SK-N-SH (cell line): ENCODE measurements at regions not wholly inside any gene's neighbourhood (a gene's known extent, or its start where the extent isn't known, plus 50 kb on each side); places are given as distances from the start of the nearest gene placed in this dataset.
"Not testable (repeated sequence)": the region's sequence is repeated elsewhere in the genome, so short reads cannot be mapped to it uniquely, and the experiment has no call there.

Experiments
- CTCF ChIA-PET: fragments of 300-600, 350-600 bp; formaldehyde crosslinking; extraction: SDS; loops from one replicate; lab custom pipeline; 2021; lab: Yijun Ruan, JAX
- POLR2A ChIA-PET: fragments of 350-600 bp; sonication (Branson Sonifier 250); formaldehyde crosslinking; extraction: SDS; loops from one replicate; lab custom pipeline; 2020; ENCODE audit warnings: antibody characterized with exemption, inconsistent platforms; lab: Yijun Ruan, JAX
- DNase-seq: peaks from one replicate; pipeline ENCODE4 v3.0.0; 2012
- H2AFZ ChIP-seq: fragments of 200-600 bp; sonication (generic); 2 replicates; pipeline ENCODE4 v1.8.1; 2016; ENCODE audit warnings: antibody characterized with exemption, mild to moderate bottlenecking, low read depth
- H3F3A ChIP-seq: fragments of 200-600 bp; sonication (generic); replicated peaks from 2 replicates; pipeline ENCODE3; 2016; ENCODE audit warnings: antibody characterized with exemption, mild to moderate bottlenecking; ENCODE audit not compliant: insufficient read depth
- H3K27ac ChIP-seq, 2 experiments: fragments of 200-500 bp in 1 of 2; fragments of 200-600 bp in 1 of 2; sonication (Bioruptor generic) in 1 of 2; sonication (generic), shearing (Covaris generic) in 1 of 2; 2 replicates each; pipeline versions ENCODE4 v1.5.1 to v1.6.1; 2014 to 2016; ENCODE audit warnings: low read depth in 2 of 2, inconsistent platforms in 1 of 2, low read length in 1 of 2, mild to moderate bottlenecking in 1 of 2, mixed read lengths in 1 of 2
- H3K27me3 ChIP-seq: fragments of 200-600 bp; sonication (generic), shearing (Covaris generic); 2 replicates; pipeline ENCODE4 v1.6.1; 2016; ENCODE audit warnings: mixed run types; ENCODE audit not compliant: insufficient read depth
- H3K36me3 ChIP-seq, 2 experiments: fragments of 200-500 bp in 1 of 2; fragments of 200-600 bp in 1 of 2; sonication (Bioruptor generic) in 1 of 2; sonication (generic) in 1 of 2; replicated peaks in 1 of 2; 2 replicates each; pipeline versions ENCODE3 to v1.5.1; 2014 to 2016; ENCODE audit warnings: low read length in 1 of 2, mild to moderate bottlenecking in 1 of 2; ENCODE audit not compliant: insufficient read depth in 2 of 2, control insufficient read depth in 1 of 2
- H3K4me1 ChIP-seq, 2 experiments: fragments of 200-500 bp in 1 of 2; fragments of 200-600 bp in 1 of 2; sonication (Bioruptor generic) in 1 of 2; sonication (generic), shearing (Covaris generic) in 1 of 2; 2 replicates each; pipeline versions ENCODE4 v1.5.1 to v1.6.1; 2014 to 2016; ENCODE audit warnings: low read depth in 1 of 2, low read length in 1 of 2, mixed run types in 1 of 2; ENCODE audit not compliant: insufficient read depth in 2 of 2, control insufficient read depth in 1 of 2
- H3K4me2 ChIP-seq: fragments of 200-600 bp; sonication (generic), shearing (Covaris generic); 2 replicates; pipeline ENCODE4 v1.6.1; 2017; ENCODE audit warnings: mixed run types
- H3K4me3 ChIP-seq, 2 experiments: fragments of 200-500 bp in 1 of 2; fragments of 200-600 bp in 1 of 2; sonication (Bioruptor generic) in 1 of 2; sonication (generic), shearing (Covaris generic) in 1 of 2; 2 replicates each; pipeline versions ENCODE4 v1.5.1 to v1.8.1; 2014 to 2016; ENCODE audit warnings: low read depth in 2 of 2, inconsistent platforms in 1 of 2, low read length in 1 of 2, mild to moderate bottlenecking in 1 of 2, mixed read lengths in 1 of 2, moderate library complexity in 1 of 2
- H3K79me2 ChIP-seq: fragments of 200-600 bp; sonication (generic); 2 replicates; pipeline ENCODE4 v1.8.1; 2017; ENCODE audit warnings: mild to moderate bottlenecking; ENCODE audit not compliant: insufficient read depth
- H3K9ac ChIP-seq: fragments of 200-600 bp; sonication (generic); 2 replicates; pipeline ENCODE4 v1.6.1; 2017; ENCODE audit warnings: mixed run types
- H3K9me2 ChIP-seq: fragments of 200-600 bp; sonication (generic); 2 replicates; pipeline ENCODE4 v1.6.1; 2017; ENCODE audit warnings: mixed run types
- H3K9me3 ChIP-seq: fragments of 200-600 bp; sonication (generic); 2 replicates; pipeline ENCODE4 v1.6.1; 2017; ENCODE audit warnings: mixed run types, mild to moderate bottlenecking, moderate library complexity
- H4K20me1 ChIP-seq: fragments of 200-600 bp; sonication (generic); 2 replicates; pipeline ENCODE4 v1.6.1; 2017; ENCODE audit warnings: mild to moderate bottlenecking, mixed run types; ENCODE audit not compliant: insufficient read depth
- ELF1 ChIP-seq: IDR thresholded peaks from 2 replicates; pipeline ENCODE4 v1.4.0; 2012
- EP300 ChIP-seq, 2 experiments: IDR thresholded peaks; 2 replicates each; pipeline versions ENCODE4 v1.4.0 to v1.6.1; 2012; ENCODE audit warnings: borderline replicate concordance in 1 of 2, low read depth in 1 of 2, low read length in 1 of 2
- FOXJ3 ChIP-seq: sonication (generic); formaldehyde crosslinking; IDR thresholded peaks from 2 replicates; pipeline ENCODE4 v1.5.1; 2020; ENCODE audit warnings: mild to moderate bottlenecking, missing genetic modification reagents
- GABPA ChIP-seq: IDR thresholded peaks from 2 replicates; pipeline ENCODE4 v1.4.0; 2012; ENCODE audit warnings: low read depth, mild to moderate bottlenecking
- JUND ChIP-seq: IDR thresholded peaks from 2 replicates; pipeline ENCODE4 v1.4.0; 2012
- MEF2A ChIP-seq: IDR thresholded peaks from 2 replicates; pipeline ENCODE4 v1.4.0; 2012; ENCODE audit warnings: low read depth, borderline replicate concordance
- MXI1 ChIP-seq: IDR thresholded peaks from 2 replicates; pipeline ENCODE4 v1.6.1; 2012; ENCODE audit warnings: mild to moderate bottlenecking, low read depth, low read length, improper control_type of control experiment
- NRF1 ChIP-seq: IDR thresholded peaks from 2 replicates; pipeline ENCODE4 v1.6.1; 2012; ENCODE audit warnings: low read depth, mild to moderate bottlenecking, low read length
- POLR2AphosphoS5 ChIP-seq: IDR thresholded peaks from 2 replicates; pipeline ENCODE4 v1.6.1; 2012; ENCODE audit warnings: low read depth, low read length
- RAD21 ChIP-seq: IDR thresholded peaks from 2 replicates; pipeline ENCODE4 v1.6.1; 2012; ENCODE audit warnings: mild to moderate bottlenecking, low read length
- RFX5 ChIP-seq: IDR thresholded peaks from 2 replicates; pipeline ENCODE4 v1.6.1; 2012; ENCODE audit warnings: mild to moderate bottlenecking, improper control_type of control experiment, low read length
- RXRA ChIP-seq: IDR thresholded peaks from 2 replicates; pipeline ENCODE4 v1.4.0; 2012; ENCODE audit warnings: low read depth, mild to moderate bottlenecking, borderline replicate concordance
- SMC3 ChIP-seq: IDR thresholded peaks from 2 replicates; pipeline ENCODE4 v1.6.1; 2012; ENCODE audit warnings: low read depth, low read length, improper control_type of control experiment
- YY1 ChIP-seq: IDR thresholded peaks from 2 replicates; pipeline ENCODE4 v1.4.0; 2012; ENCODE audit warnings: low read depth, mild to moderate bottlenecking
- WGBS: methylation state at CpG from one replicate; pipeline ENCODE4 v1.1.6; 2017; ENCODE audit warnings: low lambda C conversion rate; 5-methylcytosine and 5-hydroxymethylcytosine counted together
- TF ChIP-seq, protein P1 (sequence below): IDR thresholded peaks from 2 replicates; pipeline ENCODE4 v1.4.0; 2012; ENCODE audit warnings: low read depth
- TF ChIP-seq, protein P2 (sequence below): fragments of 200-600 bp; sonication (generic); IDR thresholded peaks from 2 replicates; pipeline ENCODE4 v1.6.1; 2017; ENCODE audit warnings: antibody characterized with exemption, mild to moderate bottlenecking, moderate library complexity
- TF ChIP-seq, protein P3 (sequence below): IDR thresholded peaks from 2 replicates; pipeline ENCODE4 v1.6.1; 2012; ENCODE audit warnings: mild to moderate bottlenecking, low read depth, low read length, moderate library complexity
- TF ChIP-seq, protein P4 (sequence below): fragments of 150-350 bp; IDR thresholded peaks from 2 replicates; pipeline ENCODE4 v1.6.1; 2017; ENCODE audit warnings: antibody characterized with exemption, low read length, low read depth, borderline replicate concordance
- TF ChIP-seq, protein P5 (sequence below): IDR thresholded peaks from 2 replicates; pipeline ENCODE4 v1.4.0; 2012; ENCODE audit warnings: low read depth, borderline replicate concordance
- TF ChIP-seq, protein P6 (sequence below): IDR thresholded peaks from 2 replicates; pipeline ENCODE4 v1.4.0; 2012; ENCODE audit warnings: low read depth, borderline replicate concordance

DNA sequence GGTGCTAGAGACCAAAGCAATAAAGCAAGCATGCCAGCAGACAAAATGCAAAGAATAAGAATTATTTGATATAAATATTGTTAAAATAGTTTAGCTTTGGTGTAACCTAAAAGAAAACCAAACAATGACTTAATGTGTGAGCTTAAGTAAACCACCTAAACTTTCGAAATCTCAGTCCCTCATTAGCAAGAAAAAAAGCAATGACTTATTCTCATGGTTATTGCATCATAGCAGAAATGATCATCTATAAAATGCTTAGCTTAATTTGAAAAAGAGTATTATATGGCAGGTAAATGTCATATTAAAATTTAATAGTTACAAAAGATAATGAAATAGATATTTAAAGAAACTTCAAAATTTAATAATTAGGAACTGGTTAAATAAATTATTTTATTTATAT lies 1395.7 kb upstream of the EYS start:
- H3K36me3 ChIP-seq, result no peaks in the 10 kb centered on the region
- H3K9me3 ChIP-seq, result no peaks in the 10 kb centered on the region
- no peak overlapping the region for H3K4me2 ChIP-seq
- WGBS, result 8% methylated on average over 1 of the region's 1 CpG
- no peaks in the 10 kb centered on the region for H3K4me1 ChIP-seq
- no peak overlapping the region for H3K27ac ChIP-seq
- ChIA-PET POLR2A (no interaction called here), CTCF (interaction anchor here (1.3 kb wide), 1 partner anchor 9 kb away, joined by 3 read pairs; no protein-coding TSS in a partner anchor)
- H2AFZ ChIP-seq, result no peak overlapping the region
- no peaks in the 10 kb centered on the region for H3K27me3 ChIP-seq
- H4K20me1 ChIP-seq, result no peaks in the 10 kb centered on the region
- no peak for DNase-seq
- no peaks in the 10 kb centered on the region for H3F3A ChIP-seq
- TF ChIP-seq SMC3 (no peak), RXRA (no peak), MEF2A (no peak), MXI1 (no peak), RFX5 (no peak), POLR2AphosphoS5 (no peak), YY1 (no peak), JUND (no peak), ELF1 (no peak), EP300 (IDR thresholded peaks at IDR 0.05; ENCODE audit: borderline replicate concordance in 1 of 2, low read depth in 1 of 2, low read length in 1 of 2) (no peak), RAD21 (no peak), NRF1 (no peak), GABPA (no peak), FOXJ3 (CRISPR knock-in tag) (no peak)
- TF ChIP-seq, protein P1, sequence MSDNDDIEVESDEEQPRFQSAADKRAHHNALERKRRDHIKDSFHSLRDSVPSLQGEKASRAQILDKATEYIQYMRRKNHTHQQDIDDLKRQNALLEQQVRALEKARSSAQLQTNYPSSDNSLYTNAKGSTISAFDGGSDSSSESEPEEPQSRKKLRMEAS, result no peak
- TF ChIP-seq, protein P2, sequence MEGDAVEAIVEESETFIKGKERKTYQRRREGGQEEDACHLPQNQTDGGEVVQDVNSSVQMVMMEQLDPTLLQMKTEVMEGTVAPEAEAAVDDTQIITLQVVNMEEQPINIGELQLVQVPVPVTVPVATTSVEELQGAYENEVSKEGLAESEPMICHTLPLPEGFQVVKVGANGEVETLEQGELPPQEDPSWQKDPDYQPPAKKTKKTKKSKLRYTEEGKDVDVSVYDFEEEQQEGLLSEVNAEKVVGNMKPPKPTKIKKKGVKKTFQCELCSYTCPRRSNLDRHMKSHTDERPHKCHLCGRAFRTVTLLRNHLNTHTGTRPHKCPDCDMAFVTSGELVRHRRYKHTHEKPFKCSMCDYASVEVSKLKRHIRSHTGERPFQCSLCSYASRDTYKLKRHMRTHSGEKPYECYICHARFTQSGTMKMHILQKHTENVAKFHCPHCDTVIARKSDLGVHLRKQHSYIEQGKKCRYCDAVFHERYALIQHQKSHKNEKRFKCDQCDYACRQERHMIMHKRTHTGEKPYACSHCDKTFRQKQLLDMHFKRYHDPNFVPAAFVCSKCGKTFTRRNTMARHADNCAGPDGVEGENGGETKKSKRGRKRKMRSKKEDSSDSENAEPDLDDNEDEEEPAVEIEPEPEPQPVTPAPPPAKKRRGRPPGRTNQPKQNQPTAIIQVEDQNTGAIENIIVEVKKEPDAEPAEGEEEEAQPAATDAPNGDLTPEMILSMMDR, result no peak
- TF ChIP-seq, protein P3, sequence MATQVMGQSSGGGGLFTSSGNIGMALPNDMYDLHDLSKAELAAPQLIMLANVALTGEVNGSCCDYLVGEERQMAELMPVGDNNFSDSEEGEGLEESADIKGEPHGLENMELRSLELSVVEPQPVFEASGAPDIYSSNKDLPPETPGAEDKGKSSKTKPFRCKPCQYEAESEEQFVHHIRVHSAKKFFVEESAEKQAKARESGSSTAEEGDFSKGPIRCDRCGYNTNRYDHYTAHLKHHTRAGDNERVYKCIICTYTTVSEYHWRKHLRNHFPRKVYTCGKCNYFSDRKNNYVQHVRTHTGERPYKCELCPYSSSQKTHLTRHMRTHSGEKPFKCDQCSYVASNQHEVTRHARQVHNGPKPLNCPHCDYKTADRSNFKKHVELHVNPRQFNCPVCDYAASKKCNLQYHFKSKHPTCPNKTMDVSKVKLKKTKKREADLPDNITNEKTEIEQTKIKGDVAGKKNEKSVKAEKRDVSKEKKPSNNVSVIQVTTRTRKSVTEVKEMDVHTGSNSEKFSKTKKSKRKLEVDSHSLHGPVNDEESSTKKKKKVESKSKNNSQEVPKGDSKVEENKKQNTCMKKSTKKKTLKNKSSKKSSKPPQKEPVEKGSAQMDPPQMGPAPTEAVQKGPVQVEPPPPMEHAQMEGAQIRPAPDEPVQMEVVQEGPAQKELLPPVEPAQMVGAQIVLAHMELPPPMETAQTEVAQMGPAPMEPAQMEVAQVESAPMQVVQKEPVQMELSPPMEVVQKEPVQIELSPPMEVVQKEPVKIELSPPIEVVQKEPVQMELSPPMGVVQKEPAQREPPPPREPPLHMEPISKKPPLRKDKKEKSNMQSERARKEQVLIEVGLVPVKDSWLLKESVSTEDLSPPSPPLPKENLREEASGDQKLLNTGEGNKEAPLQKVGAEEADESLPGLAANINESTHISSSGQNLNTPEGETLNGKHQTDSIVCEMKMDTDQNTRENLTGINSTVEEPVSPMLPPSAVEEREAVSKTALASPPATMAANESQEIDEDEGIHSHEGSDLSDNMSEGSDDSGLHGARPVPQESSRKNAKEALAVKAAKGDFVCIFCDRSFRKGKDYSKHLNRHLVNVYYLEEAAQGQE, result no peak
- TF ChIP-seq, protein P4, sequence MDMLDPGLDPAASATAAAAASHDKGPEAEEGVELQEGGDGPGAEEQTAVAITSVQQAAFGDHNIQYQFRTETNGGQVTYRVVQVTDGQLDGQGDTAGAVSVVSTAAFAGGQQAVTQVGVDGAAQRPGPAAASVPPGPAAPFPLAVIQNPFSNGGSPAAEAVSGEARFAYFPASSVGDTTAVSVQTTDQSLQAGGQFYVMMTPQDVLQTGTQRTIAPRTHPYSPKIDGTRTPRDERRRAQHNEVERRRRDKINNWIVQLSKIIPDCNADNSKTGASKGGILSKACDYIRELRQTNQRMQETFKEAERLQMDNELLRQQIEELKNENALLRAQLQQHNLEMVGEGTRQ, result no peak
- TF ChIP-seq, protein P5, sequence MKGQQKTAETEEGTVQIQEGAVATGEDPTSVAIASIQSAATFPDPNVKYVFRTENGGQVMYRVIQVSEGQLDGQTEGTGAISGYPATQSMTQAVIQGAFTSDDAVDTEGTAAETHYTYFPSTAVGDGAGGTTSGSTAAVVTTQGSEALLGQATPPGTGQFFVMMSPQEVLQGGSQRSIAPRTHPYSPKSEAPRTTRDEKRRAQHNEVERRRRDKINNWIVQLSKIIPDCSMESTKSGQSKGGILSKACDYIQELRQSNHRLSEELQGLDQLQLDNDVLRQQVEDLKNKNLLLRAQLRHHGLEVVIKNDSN, result no peak
- TF ChIP-seq, protein P6, sequence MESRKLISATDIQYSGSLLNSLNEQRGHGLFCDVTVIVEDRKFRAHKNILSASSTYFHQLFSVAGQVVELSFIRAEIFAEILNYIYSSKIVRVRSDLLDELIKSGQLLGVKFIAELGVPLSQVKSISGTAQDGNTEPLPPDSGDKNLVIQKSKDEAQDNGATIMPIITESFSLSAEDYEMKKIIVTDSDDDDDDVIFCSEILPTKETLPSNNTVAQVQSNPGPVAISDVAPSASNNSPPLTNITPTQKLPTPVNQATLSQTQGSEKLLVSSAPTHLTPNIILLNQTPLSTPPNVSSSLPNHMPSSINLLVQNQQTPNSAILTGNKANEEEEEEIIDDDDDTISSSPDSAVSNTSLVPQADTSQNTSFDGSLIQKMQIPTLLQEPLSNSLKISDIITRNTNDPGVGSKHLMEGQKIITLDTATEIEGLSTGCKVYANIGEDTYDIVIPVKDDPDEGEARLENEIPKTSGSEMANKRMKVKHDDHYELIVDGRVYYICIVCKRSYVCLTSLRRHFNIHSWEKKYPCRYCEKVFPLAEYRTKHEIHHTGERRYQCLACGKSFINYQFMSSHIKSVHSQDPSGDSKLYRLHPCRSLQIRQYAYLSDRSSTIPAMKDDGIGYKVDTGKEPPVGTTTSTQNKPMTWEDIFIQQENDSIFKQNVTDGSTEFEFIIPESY, result no peak
- no peaks in the 10 kb centered on the region for H3K79me2 ChIP-seq
- no peak overlapping the region for H3K4me3 ChIP-seq
- no peak overlapping the region for H3K9ac ChIP-seq
- H3K9me2 ChIP-seq, result no peaks in the 10 kb centered on the region

DNA sequence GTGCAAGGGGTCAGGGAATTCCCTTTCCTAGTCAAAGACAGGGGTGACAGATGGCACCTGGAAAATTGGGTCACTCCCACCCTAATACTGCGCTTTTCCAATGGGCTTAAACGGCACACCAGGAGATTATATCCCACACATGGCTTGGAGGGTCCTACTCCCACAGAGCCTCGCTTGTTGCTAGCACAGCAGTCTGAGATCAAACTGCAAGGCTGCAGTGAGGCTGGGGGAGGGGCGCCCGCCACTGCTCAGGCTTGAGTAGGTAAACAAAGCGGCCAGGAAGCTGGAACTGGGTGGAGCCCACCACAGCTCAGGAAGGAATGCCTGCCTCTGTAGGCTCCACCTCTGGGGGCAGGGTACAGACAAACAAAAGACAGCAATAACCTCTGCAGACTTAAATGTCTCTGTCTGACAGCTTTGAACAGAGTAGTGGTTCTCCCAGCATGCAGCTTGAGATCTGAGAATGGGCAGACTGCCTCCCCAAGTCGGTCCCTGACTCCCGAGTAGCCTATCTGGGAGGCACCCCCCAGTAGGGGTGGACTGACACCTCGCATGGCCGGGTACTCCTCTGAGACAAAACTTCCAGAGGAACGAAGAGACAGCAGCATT lies 1388.7 kb upstream of the EYS start:
- H3K4me1 ChIP-seq, H3K27ac ChIP-seq, CTCF ChIA-PET, H3K9ac ChIP-seq, H3K4me3 ChIP-seq, H3K79me2 ChIP-seq, H3K9me2 ChIP-seq, H3K27me3 ChIP-seq, POLR2A ChIA-PET, H3F3A ChIP-seq, H3K9me3 ChIP-seq, H2AFZ ChIP-seq, H3K36me3 ChIP-seq, H4K20me1 ChIP-seq, DNase-seq, H3K4me2 ChIP-seq: not testable (repeated sequence)
- WGBS, result 48% methylated on average over 4 of the region's 11 CpGs
